Lung (tissue), 11 donors: ENCODE measurements at regions not wholly inside any gene's neighbourhood (a gene's known extent, or its start where the extent isn't known, plus 50 kb on each side); places are given as distances from the start of the nearest gene placed in this dataset.

Source experiments
- ATAC-seq: fragments of 200-7000 bp; cut with Tn5 transposase; one replicate; pipeline ENCODE4 v1.9.1; 2020; ENCODE audit warnings: moderate number of reproducible peaks; ENCODE audit not compliant: insufficient read depth, low FRiP score
- DNase-seq, 3 donors: peaks; one replicate each; pipeline ENCODE4 v3.0.0-alpha.2; 2013 to 2017
- H3K27ac ChIP-seq, 2 donors: one replicate each; pipeline ENCODE4 v1.5.1; 2013; ENCODE audit warnings: mild to moderate bottlenecking in 2 of 2, moderate library complexity in 2 of 2, control low read depth in 1 of 2, inconsistent platforms in 1 of 2, low read depth in 1 of 2, low read length in 1 of 2
- H3K27me3 ChIP-seq, 3 donors: one replicate each; pipeline ENCODE4 v1.5.1; 2013; ENCODE audit warnings: low read length in 2 of 3; ENCODE audit not compliant: control insufficient read depth in 3 of 3, insufficient read depth in 3 of 3
- H3K36me3 ChIP-seq, 4 donors: one replicate each; pipeline ENCODE4 v1.5.1; 2013; ENCODE audit warnings: low read length in 4 of 4, mild to moderate bottlenecking in 1 of 4, moderate library complexity in 1 of 4; ENCODE audit not compliant: control insufficient read depth in 4 of 4, insufficient read depth in 4 of 4
- H3K4me1 ChIP-seq, 5 donors: one replicate each; pipeline ENCODE4 v1.5.1; 2013; ENCODE audit warnings: low read length in 5 of 5, mild to moderate bottlenecking in 2 of 5, moderate library complexity in 1 of 5; ENCODE audit not compliant: control insufficient read depth in 5 of 5, insufficient read depth in 5 of 5
- H3K4me3 ChIP-seq: one replicate; pipeline ENCODE4 v1.5.1; 2013; ENCODE audit warnings: mild to moderate bottlenecking, control low read depth, moderate library complexity
- H3K9ac ChIP-seq, 2 donors: one replicate each; pipeline ENCODE4 v1.5.1; 2013; ENCODE audit warnings: low read length in 2 of 2, control low read depth in 1 of 2; ENCODE audit not compliant: insufficient read depth in 1 of 2
- H3K9me3 ChIP-seq, 4 donors: one replicate each; pipeline ENCODE4 v1.5.1; 2013; ENCODE audit warnings: low read length in 3 of 4, mild to moderate bottlenecking in 1 of 4, moderate library complexity in 1 of 4; ENCODE audit not compliant: control insufficient read depth in 4 of 4, insufficient read depth in 3 of 4
- CTCF ChIP-seq: IDR thresholded peaks from 2 replicates; pipeline ENCODE4 v1.5.1; 2012; ENCODE audit warnings: mild to moderate bottlenecking; ENCODE audit errors: control extremely low read depth, extremely low read depth
- WGBS, 2 donors: extraction: QIAGEN DNeasy Blood & Tissue Kit; methylation state at CpG; one replicate each; pipeline ENCODE4 v1.1.7; 2013; 5-methylcytosine and 5-hydroxymethylcytosine counted together
- donor health status: control.
- donor health status: control.
- donor health status: Bipolar disorder and iron deficiency.
- donor health status: healthy.
- donor health status: DM: yes; HTN: yes; CAD: no.

- no peak overlapping the region for H3K27ac ChIP-seq
- no peak for ATAC-seq
- H3K27me3 ChIP-seq, result peaks cover 0 to 9% (median 6%) of the 10 kb centered on the region in 3 donors
- H3K4me3 ChIP-seq, result no peak overlapping the region
- DNase-seq, result no peak
- H3K9ac ChIP-seq, result no peak overlapping the region
- peaks cover 0 to 13% (median 2%) of the 10 kb centered on the region in 4 donors for H3K9me3 ChIP-seq
- 51 to 53% methylated on average over 13 to 16 of the region's 16 CpGs for WGBS, 2 donors
- no peak for TF ChIP-seq CTCF
- peaks cover 0 to 4% (median 0%) of the 10 kb centered on the region in 5 donors for H3K4me1 ChIP-seq
- H3K36me3 ChIP-seq, result no peaks in the 10 kb centered on the region
Measured at GRCh38 chrX:40380655-40381488, 199.9 kb upstream of the ATP6AP2 start.

- ATAC-seq (no peak), DNase-seq (no peak)
- H3K9me3 ChIP-seq, result peaks cover 0 to 17% (median 2%) of the 10 kb centered on the region in 4 donors
- H3K36me3 ChIP-seq, result no peaks in the 10 kb centered on the region
- H3K27ac ChIP-seq, result no peak overlapping the region
- H3K27me3 ChIP-seq, result peaks cover 3 to 11% (median 4%) of the 10 kb centered on the region in 3 donors
- 70 to 100% methylated on average over 1 of the region's 1 CpG for WGBS, 2 donors
- no peak for TF ChIP-seq CTCF
- no peak overlapping the region for H3K4me3 ChIP-seq
- no peak overlapping the region for H3K9ac ChIP-seq
- peaks cover 0 to 4% (median 0%) of the 10 kb centered on the region in 5 donors for H3K4me1 ChIP-seq
Measured at GRCh38 chrX:40377684-40378083, 203.1 kb upstream of the ATP6AP2 start.

GRCh38 chrX:40374486-40374885 is 206.3 kb upstream of the ATP6AP2 start:
- TF ChIP-seq CTCF, result no peak
- H3K27me3 ChIP-seq, result peaks cover 0 to 10% (median 4%) of the 10 kb centered on the region in 3 donors
- DNase-seq (no peak), ATAC-seq (no peak)
- 81 to 100% methylated on average over 2 of the region's 2 CpGs for WGBS, 2 donors
- H3K4me3 ChIP-seq, result no peak overlapping the region
- no peaks in the 10 kb centered on the region for H3K4me1 ChIP-seq
- peaks cover 0 to 17% (median 2%) of the 10 kb centered on the region in 4 donors for H3K9me3 ChIP-seq
- no peaks in the 10 kb centered on the region for H3K36me3 ChIP-seq
- no peak overlapping the region for H3K27ac ChIP-seq
- H3K9ac ChIP-seq, result no peak overlapping the region
